ENCODE measurements at regions not wholly inside any gene's neighbourhood (a gene's known extent, or its start where the extent isn't known, plus 50 kb on each side); places are given as distances from the start of the nearest gene placed in this dataset.

GRCh38 chr1:22399421-22400091, 52.1 kb upstream of the ZBTB40 start:
- TF ChIP-seq CTCF (IDR thresholded peaks at IDR 0.05; ENCODE audit: low read depth, low read length, missing control alignments), result no peak
- DNase-seq (ENCODE audit: low read depth), result no peak
- in situ Hi-C loops (cut with HindIII; ENCODE audit: low sequenced_read_pairs), result loop anchor here (25.0 kb wide), 1 partner anchor 287 kb away; no protein-coding TSS in a partner anchor

More at GRCh38 chr1:22399421-22400091, 52.1 kb upstream of the ZBTB40 start:
- no peak overlapping the region for H3K4me3 ChIP-seq (ENCODE audit: low read depth, low read length)
